ENCODE measurements at regions not wholly inside any gene's neighbourhood (a gene's known extent, or its start where the extent isn't known, plus 50 kb on each side); places are given as distances from the start of the nearest gene placed in this dataset.

- TF ChIP-seq, protein P1, sequence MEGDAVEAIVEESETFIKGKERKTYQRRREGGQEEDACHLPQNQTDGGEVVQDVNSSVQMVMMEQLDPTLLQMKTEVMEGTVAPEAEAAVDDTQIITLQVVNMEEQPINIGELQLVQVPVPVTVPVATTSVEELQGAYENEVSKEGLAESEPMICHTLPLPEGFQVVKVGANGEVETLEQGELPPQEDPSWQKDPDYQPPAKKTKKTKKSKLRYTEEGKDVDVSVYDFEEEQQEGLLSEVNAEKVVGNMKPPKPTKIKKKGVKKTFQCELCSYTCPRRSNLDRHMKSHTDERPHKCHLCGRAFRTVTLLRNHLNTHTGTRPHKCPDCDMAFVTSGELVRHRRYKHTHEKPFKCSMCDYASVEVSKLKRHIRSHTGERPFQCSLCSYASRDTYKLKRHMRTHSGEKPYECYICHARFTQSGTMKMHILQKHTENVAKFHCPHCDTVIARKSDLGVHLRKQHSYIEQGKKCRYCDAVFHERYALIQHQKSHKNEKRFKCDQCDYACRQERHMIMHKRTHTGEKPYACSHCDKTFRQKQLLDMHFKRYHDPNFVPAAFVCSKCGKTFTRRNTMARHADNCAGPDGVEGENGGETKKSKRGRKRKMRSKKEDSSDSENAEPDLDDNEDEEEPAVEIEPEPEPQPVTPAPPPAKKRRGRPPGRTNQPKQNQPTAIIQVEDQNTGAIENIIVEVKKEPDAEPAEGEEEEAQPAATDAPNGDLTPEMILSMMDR (IDR thresholded peaks at IDR 0.05; ENCODE audit: insufficient read depth, low read depth, low read length, missing control alignments): no peak
- DNase-seq (ENCODE audit: low read depth): no peak
- H3K4me3 ChIP-seq (ENCODE audit: low read depth, low read length): no peak overlapping the region
These were observed 76.7 kb upstream of the SYK start for GRCh38 chr9:90724880-90725279.

- TF ChIP-seq, protein P1 (IDR thresholded peaks at IDR 0.05; ENCODE audit: insufficient read depth, low read depth, low read length, missing control alignments): no peak
- no peak overlapping the region for H3K4me3 ChIP-seq (ENCODE audit: low read depth, low read length)
- no peak for DNase-seq (ENCODE audit: low read depth)
These were observed 77.5 kb upstream of the SYK start for GRCh38 chr9:90724112-90724511.

DNA sequence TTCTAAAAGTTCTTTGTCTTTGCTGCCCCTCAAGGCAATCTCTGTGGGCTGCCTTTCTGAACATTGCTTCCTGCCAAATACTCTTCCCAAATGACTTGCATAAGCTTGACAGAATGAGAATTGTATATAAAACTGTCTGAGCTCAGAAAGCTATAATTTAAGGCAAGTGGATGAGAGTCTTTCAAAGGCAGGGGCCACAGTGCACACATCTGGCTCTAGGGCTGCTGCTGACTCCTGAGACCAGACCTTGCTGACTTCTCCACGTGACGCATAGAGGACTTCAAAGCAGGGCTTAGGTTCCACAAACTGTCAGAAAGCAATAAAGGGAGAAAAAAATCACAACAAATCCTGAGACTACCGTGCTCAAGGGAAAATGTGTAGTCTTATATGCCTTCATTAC lies 79.4 kb upstream of the DIRAS2 start:
- no peak for DNase-seq (ENCODE audit: low read depth)
- H3K4me3 ChIP-seq (ENCODE audit: low read depth, low read length): no peak overlapping the region
- TF ChIP-seq, protein P1 (IDR thresholded peaks at IDR 0.05; ENCODE audit: insufficient read depth, low read depth, low read length, missing control alignments): no peak

DNA sequence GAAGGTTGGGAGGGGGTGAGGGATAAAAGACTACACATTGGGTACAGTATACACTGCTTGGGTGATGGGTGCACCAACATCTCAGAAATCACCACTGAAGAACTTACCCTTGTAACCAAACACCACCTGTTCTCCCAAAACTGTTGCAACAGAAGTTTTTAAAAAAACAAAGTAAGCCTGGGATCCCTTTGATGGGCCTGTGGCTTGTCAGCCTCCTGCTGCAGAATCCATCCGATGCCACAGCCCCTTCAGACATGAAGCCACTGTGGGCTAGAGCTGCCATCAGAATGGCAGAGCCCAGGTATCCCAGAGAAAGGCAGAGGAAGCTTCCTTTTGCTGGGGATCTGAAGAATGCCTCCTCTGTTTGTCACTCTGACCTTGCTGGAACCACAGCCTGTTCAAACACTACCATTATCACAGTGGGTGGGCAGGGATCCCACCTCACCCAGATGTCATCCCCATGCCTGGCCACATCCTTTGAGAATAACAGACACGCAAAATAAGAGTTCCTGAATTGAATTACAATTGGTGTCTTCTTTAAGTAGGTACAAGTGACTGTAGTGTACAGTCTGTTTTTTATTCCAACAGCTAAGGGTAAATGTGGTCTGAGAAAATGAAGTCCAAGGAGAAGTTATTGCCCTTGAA lies 78.1 kb upstream of the DIRAS2 start:
- DNase-seq (ENCODE audit: low read depth): no peak
- no peak overlapping the region for H3K4me3 ChIP-seq (ENCODE audit: low read depth, low read length)
- TF ChIP-seq, protein P1 (IDR thresholded peaks at IDR 0.05; ENCODE audit: insufficient read depth, low read depth, low read length, missing control alignments): no peak

GRCh38 chr9:90706230-90706629 lies 63.6 kb upstream of the DIRAS2 start:
- no peak overlapping the region for H3K4me3 ChIP-seq (ENCODE audit: low read depth, low read length)
- TF ChIP-seq, protein P1 (IDR thresholded peaks at IDR 0.05; ENCODE audit: insufficient read depth, low read depth, low read length, missing control alignments): no peak
- no peak for DNase-seq (ENCODE audit: low read depth)

DNA sequence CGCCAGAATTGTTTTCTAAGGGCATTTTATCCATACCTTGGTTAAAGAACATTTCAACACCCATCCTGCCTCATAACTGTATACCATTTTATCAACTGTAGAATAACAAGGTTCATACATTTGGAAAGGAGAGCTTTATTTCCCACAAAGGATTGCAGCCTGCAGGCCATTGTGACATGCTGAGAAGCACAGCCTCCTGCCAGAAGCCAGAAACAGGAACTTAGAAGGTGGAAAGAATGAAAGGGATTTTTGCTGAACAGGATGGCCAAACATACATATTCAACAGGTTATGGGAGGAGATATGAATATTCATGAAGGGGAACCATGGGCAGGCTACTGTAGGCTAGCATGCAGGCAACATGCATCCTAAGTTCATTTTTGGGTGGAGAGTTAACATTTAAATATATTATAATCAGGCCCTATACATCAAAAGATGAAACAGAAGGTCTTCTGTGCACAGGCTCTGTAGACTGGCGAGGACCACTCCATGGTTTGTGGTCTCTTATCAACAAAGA lies 59.9 kb upstream of the DIRAS2 start:
- H3K4me3 ChIP-seq (ENCODE audit: low read depth, low read length): no peak overlapping the region
- TF ChIP-seq, protein P1 (IDR thresholded peaks at IDR 0.05; ENCODE audit: insufficient read depth, low read depth, low read length, missing control alignments): no peak
- DNase-seq (ENCODE audit: low read depth): no peak

All from GM12865 (cell line).